T-helper 1 cell treated with Interleukin-12 subunit alpha and Interleukin-12 subunit beta and Interleukin-4 antibody, amounts not matched to agents 30 μg/mL and 1 μg/mL, for 36 hours (primary cell): ENCODE measurements at regions not wholly inside any gene's neighbourhood (a gene's known extent, or its start where the extent isn't known, plus 50 kb on each side); places are given as distances from the start of the nearest gene placed in this dataset.

Experiments
- H3K27ac Mint-ChIP-seq: one replicate; pipeline ENCODE4 v1.8.0; 2021; ENCODE audit warnings: mild to moderate bottlenecking, mixed read lengths
- H3K27me3 Mint-ChIP-seq: one replicate; pipeline ENCODE4 v1.8.0; 2021; ENCODE audit warnings: low read depth, mixed read lengths
- H3K36me3 Mint-ChIP-seq: one replicate; pipeline ENCODE4 v1.8.0; 2021; ENCODE audit warnings: low read depth, mixed read lengths
- H3K4me1 Mint-ChIP-seq: one replicate; pipeline ENCODE4 v1.8.0; 2021; ENCODE audit warnings: low read depth, mixed read lengths
- H3K4me3 Mint-ChIP-seq: one replicate; pipeline ENCODE4 v1.8.0; 2021; ENCODE audit warnings: mild to moderate bottlenecking, moderate library complexity, mixed read lengths
- H3K9me3 Mint-ChIP-seq: one replicate; pipeline ENCODE4 v1.8.0; 2021; ENCODE audit warnings: mixed read lengths

GRCh38 chr6:14372734-14373489 is 255.3 kb downstream of the CD83 start:
- Mint-ChIP-seq H3K36me3 (no peaks in the 10 kb centered on the region), H3K4me1 (peaks cover 13% of the 10 kb centered on the region), H3K4me3 (no peak overlapping the region), H3K27ac (no peak overlapping the region), H3K9me3 (no peaks in the 10 kb centered on the region), H3K27me3 (no peaks in the 10 kb centered on the region)

GRCh38 chr6:14373648-14374437 is 256.3 kb downstream of the CD83 start:
- Mint-ChIP-seq H3K9me3 (peaks cover 3% of the 10 kb centered on the region), H3K27ac (no peak overlapping the region), H3K4me1 (peaks cover 13% of the 10 kb centered on the region), H3K36me3 (no peaks in the 10 kb centered on the region), H3K4me3 (no peak overlapping the region), H3K27me3 (no peaks in the 10 kb centered on the region)

GRCh38 chr6:14375930-14376329 is 258.4 kb downstream of the CD83 start:
- Mint-ChIP-seq H3K27me3 (no peaks in the 10 kb centered on the region), H3K4me3 (no peak overlapping the region), H3K4me1 (peaks cover 22% of the 10 kb centered on the region), H3K27ac (no peak overlapping the region), H3K36me3 (no peaks in the 10 kb centered on the region), H3K9me3 (peaks cover 3% of the 10 kb centered on the region)

GRCh38 chr6:14379568-14379967 is 262.0 kb downstream of the CD83 start:
- no peak overlapping the region for H3K4me3 Mint-ChIP-seq
- no peak overlapping the region for H3K27ac Mint-ChIP-seq
- no peaks in the 10 kb centered on the region for H3K27me3 Mint-ChIP-seq
- peaks cover 30% of the 10 kb centered on the region for H3K4me1 Mint-ChIP-seq
- peaks cover 3% of the 10 kb centered on the region for H3K9me3 Mint-ChIP-seq
- H3K36me3 Mint-ChIP-seq: peaks cover 2% of the 10 kb centered on the region

GRCh38 chr6:14380086-14380820 is 262.7 kb downstream of the CD83 start:
- H3K9me3 Mint-ChIP-seq: peaks cover 3% of the 10 kb centered on the region
- no peak overlapping the region for H3K4me3 Mint-ChIP-seq
- H3K36me3 Mint-ChIP-seq: peaks cover 2% of the 10 kb centered on the region
- H3K4me1 Mint-ChIP-seq: peaks cover 30% of the 10 kb centered on the region
- H3K27me3 Mint-ChIP-seq: no peaks in the 10 kb centered on the region
- no peak overlapping the region for H3K27ac Mint-ChIP-seq

- Mint-ChIP-seq H3K27ac (no peak overlapping the region), H3K4me3 (no peak overlapping the region), H3K36me3 (peaks cover 2% of the 10 kb centered on the region), H3K4me1 (peaks cover 27% of the 10 kb centered on the region), H3K9me3 (peaks cover 3% of the 10 kb centered on the region), H3K27me3 (no peaks in the 10 kb centered on the region)
Measured at GRCh38 chr6:14380901-14381828, 263.6 kb downstream of the CD83 start.

GRCh38 chr6:14381829-14382677 is 264.5 kb downstream of the CD83 start:
- peaks cover 2% of the 10 kb centered on the region for H3K36me3 Mint-ChIP-seq
- peaks cover 3% of the 10 kb centered on the region for H3K9me3 Mint-ChIP-seq
- no peak overlapping the region for H3K4me3 Mint-ChIP-seq
- H3K27me3 Mint-ChIP-seq: no peaks in the 10 kb centered on the region
- H3K27ac Mint-ChIP-seq: no peak overlapping the region
- H3K4me1 Mint-ChIP-seq: peaks cover 27% of the 10 kb centered on the region

- Mint-ChIP-seq H3K4me3 (peak overlapping the region; percentile 10), H3K4me1 (peaks cover 27% of the 10 kb centered on the region), H3K27ac (no peak overlapping the region), H3K27me3 (no peaks in the 10 kb centered on the region), H3K9me3 (peaks cover 3% of the 10 kb centered on the region), H3K36me3 (peaks cover 2% of the 10 kb centered on the region)
Measured at GRCh38 chr6:14382678-14383236, 265.2 kb downstream of the CD83 start.

- no peak overlapping the region for H3K27ac Mint-ChIP-seq
- H3K36me3 Mint-ChIP-seq: peaks cover 2% of the 10 kb centered on the region
- H3K9me3 Mint-ChIP-seq: no peaks in the 10 kb centered on the region
- no peak overlapping the region for H3K4me3 Mint-ChIP-seq
- H3K27me3 Mint-ChIP-seq: no peaks in the 10 kb centered on the region
- H3K4me1 Mint-ChIP-seq: peaks cover 27% of the 10 kb centered on the region
Measured at GRCh38 chr6:14383393-14384174, 266.0 kb downstream of the CD83 start.

GRCh38 chr6:14384175-14384949 is 266.8 kb downstream of the CD83 start:
- Mint-ChIP-seq H3K4me3 (no peak overlapping the region), H3K9me3 (no peaks in the 10 kb centered on the region), H3K36me3 (peaks cover 2% of the 10 kb centered on the region), H3K27ac (no peak overlapping the region), H3K27me3 (no peaks in the 10 kb centered on the region), H3K4me1 (peaks cover 27% of the 10 kb centered on the region)

GRCh38 chr6:14386263-14386662 is 268.7 kb downstream of the CD83 start:
- H3K4me3 Mint-ChIP-seq: no peak overlapping the region
- H3K27ac Mint-ChIP-seq: no peak overlapping the region
- H3K4me1 Mint-ChIP-seq: peaks cover 17% of the 10 kb centered on the region
- H3K9me3 Mint-ChIP-seq: no peaks in the 10 kb centered on the region
- peaks cover 2% of the 10 kb centered on the region for H3K36me3 Mint-ChIP-seq
- H3K27me3 Mint-ChIP-seq: no peaks in the 10 kb centered on the region

- no peak overlapping the region for H3K4me3 Mint-ChIP-seq
- H3K4me1 Mint-ChIP-seq: peaks cover 17% of the 10 kb centered on the region
- no peaks in the 10 kb centered on the region for H3K27me3 Mint-ChIP-seq
- no peaks in the 10 kb centered on the region for H3K9me3 Mint-ChIP-seq
- H3K27ac Mint-ChIP-seq: no peak overlapping the region
- H3K36me3 Mint-ChIP-seq: peaks cover 2% of the 10 kb centered on the region
Measured at GRCh38 chr6:14386668-14387067, 269.1 kb downstream of the CD83 start.
